Liver (tissue), 8 donors: ENCODE measurements at regions not wholly inside any gene's neighbourhood (a gene's known extent, or its start where the extent isn't known, plus 50 kb on each side); places are given as distances from the start of the nearest gene placed in this dataset.

ENCODE experiments used
- DNase-seq: peaks from one replicate; pipeline ENCODE4 v3.0.0-alpha.2; 2017; ENCODE audit warnings: low spot score
- H3K27ac ChIP-seq, 2 donors: one replicate each; pipeline ENCODE4 v1.7.0; 2013; ENCODE audit warnings: inconsistent platforms in 2 of 2, low read length in 2 of 2, control low read depth in 1 of 2, low read depth in 1 of 2, mild to moderate bottlenecking in 1 of 2
- H3K27me3 ChIP-seq, 4 donors: one replicate each; pipeline versions ENCODE4 v1.6.1 to v1.7.0; 2013; ENCODE audit warnings: low read length in 3 of 4, inconsistent platforms in 1 of 4, mild to moderate bottlenecking in 1 of 4, moderate library complexity in 1 of 4; ENCODE audit not compliant: control insufficient read depth in 4 of 4, insufficient read depth in 4 of 4
- H3K36me3 ChIP-seq, 4 donors: one replicate each; pipeline versions ENCODE4 v1.6.1 to v1.7.0; 2013; ENCODE audit warnings: low read length in 3 of 4, mild to moderate bottlenecking in 3 of 4, low read depth in 1 of 4, moderate library complexity in 1 of 4; ENCODE audit not compliant: control insufficient read depth in 4 of 4, insufficient read depth in 3 of 4
- H3K4me1 ChIP-seq, 4 donors: one replicate each; pipeline versions ENCODE4 v1.6.1 to v1.7.0; 2013; ENCODE audit warnings: low read length in 3 of 4, mild to moderate bottlenecking in 3 of 4, moderate library complexity in 1 of 4; ENCODE audit not compliant: control insufficient read depth in 4 of 4, insufficient read depth in 4 of 4
- H3K4me3 ChIP-seq, 3 donors: one replicate each; pipeline versions ENCODE4 v1.6.1 to v1.7.0; 2013; ENCODE audit warnings: low read length in 3 of 3, control low read depth in 1 of 3, low read depth in 1 of 3, mild to moderate bottlenecking in 1 of 3
- H3K9ac ChIP-seq, 2 donors: one replicate each; pipeline ENCODE4 v1.7.0; 2013; ENCODE audit warnings: low read length in 2 of 2, mild to moderate bottlenecking in 2 of 2, moderate library complexity in 2 of 2, control low read depth in 1 of 2, low read depth in 1 of 2
- H3K9me3 ChIP-seq, 4 donors: one replicate each; pipeline versions ENCODE4 v1.6.1 to v1.7.0; 2013; ENCODE audit warnings: low read length in 3 of 4; ENCODE audit not compliant: control insufficient read depth in 4 of 4
- ATF3 ChIP-seq: IDR thresholded peaks from 2 replicates; pipeline ENCODE4 v1.6.1; 2016; ENCODE audit warnings: antibody characterized with exemption
- CTCF ChIP-seq: fragments of 150-350 bp; IDR thresholded peaks from 2 replicates; pipeline ENCODE4 v1.5.1; 2017; ENCODE audit warnings: improper control_type of control experiment, low read depth, low read length; ENCODE audit not compliant: missing input control
- EGR1 ChIP-seq, 2 donors: IDR thresholded peaks; 2 replicates each; pipeline ENCODE4 v1.6.1; 2016 to 2018; ENCODE audit warnings: antibody characterized with exemption in 2 of 2, low read depth in 2 of 2
- FOXA1 ChIP-seq: IDR thresholded peaks from 2 replicates; pipeline ENCODE4 v1.6.1; 2016; ENCODE audit warnings: antibody characterized with exemption
- FOXA2 ChIP-seq: IDR thresholded peaks from 2 replicates; pipeline ENCODE4 v1.6.1; 2016; ENCODE audit warnings: antibody characterized with exemption
- GABPA ChIP-seq, 2 donors: IDR thresholded peaks in 1 of 2; conservative IDR thresholded peaks in 1 of 2; 2 replicates each; pipeline ENCODE4 v1.6.1; 2016; ENCODE audit warnings: antibody characterized with exemption in 2 of 2, mild to moderate bottlenecking in 1 of 2, moderate library complexity in 1 of 2
- HNF4A ChIP-seq, 2 donors: conservative IDR thresholded peaks; 2 replicates each; pipeline ENCODE4 v1.6.1; 2016; ENCODE audit warnings: antibody characterized with exemption in 2 of 2, mild to moderate bottlenecking in 2 of 2
- HNF4G ChIP-seq: IDR thresholded peaks from 2 replicates; pipeline ENCODE4 v1.6.1; 2016; ENCODE audit warnings: antibody characterized with exemption
- JUND ChIP-seq, 2 donors: IDR thresholded peaks; 2 replicates each; pipeline ENCODE4 v1.6.1; 2016; ENCODE audit warnings: antibody characterized with exemption in 2 of 2
- NR2F2 ChIP-seq: IDR thresholded peaks from 2 replicates; pipeline ENCODE4 v1.6.1; 2016; ENCODE audit warnings: antibody characterized with exemption
- RAD21 ChIP-seq, 2 donors: IDR thresholded peaks; 2 replicates each; pipeline ENCODE4 v1.6.1; 2016; ENCODE audit warnings: antibody characterized with exemption in 2 of 2, mild to moderate bottlenecking in 2 of 2
- RXRA ChIP-seq, 2 donors: IDR thresholded peaks; 2 replicates each; pipeline ENCODE4 v1.6.1; 2017 to 2018; ENCODE audit warnings: antibody characterized with exemption in 2 of 2, mild to moderate bottlenecking in 1 of 2
- SP1 ChIP-seq: IDR thresholded peaks from 2 replicates; pipeline ENCODE4 v1.6.1; 2018; ENCODE audit warnings: antibody characterized with exemption, mild to moderate bottlenecking
- TAF1 ChIP-seq: conservative IDR thresholded peaks from 2 replicates; pipeline ENCODE4 v1.6.1; 2016; ENCODE audit warnings: antibody characterized with exemption, mild to moderate bottlenecking
- YY1 ChIP-seq: IDR thresholded peaks from 2 replicates; pipeline ENCODE4 v1.6.1; 2016; ENCODE audit warnings: antibody characterized with exemption, mild to moderate bottlenecking
- WGBS: extraction: QIAGEN DNeasy Blood & Tissue Kit; methylation state at CpG from one replicate; pipeline ENCODE4 v1.1.7; 2013; 5-methylcytosine and 5-hydroxymethylcytosine counted together
- TF ChIP-seq, protein P1 (sequence below): IDR thresholded peaks from 2 replicates; pipeline ENCODE4 v1.6.1; 2016; ENCODE audit warnings: antibody characterized with exemption
- TF ChIP-seq, protein P2 (sequence below): IDR thresholded peaks from 2 replicates; pipeline ENCODE4 v1.6.1; 2016; ENCODE audit warnings: antibody characterized with exemption, mild to moderate bottlenecking
- TF ChIP-seq, protein P3 (sequence below): IDR thresholded peaks from 2 replicates; pipeline ENCODE4 v1.6.1; 2016; ENCODE audit warnings: antibody characterized with exemption
- donor health status: healthy.
- donor health status: healthy.
- donor health status: healthy.
- donor health status: healthy.
- donor health status: healthy.

DNA sequence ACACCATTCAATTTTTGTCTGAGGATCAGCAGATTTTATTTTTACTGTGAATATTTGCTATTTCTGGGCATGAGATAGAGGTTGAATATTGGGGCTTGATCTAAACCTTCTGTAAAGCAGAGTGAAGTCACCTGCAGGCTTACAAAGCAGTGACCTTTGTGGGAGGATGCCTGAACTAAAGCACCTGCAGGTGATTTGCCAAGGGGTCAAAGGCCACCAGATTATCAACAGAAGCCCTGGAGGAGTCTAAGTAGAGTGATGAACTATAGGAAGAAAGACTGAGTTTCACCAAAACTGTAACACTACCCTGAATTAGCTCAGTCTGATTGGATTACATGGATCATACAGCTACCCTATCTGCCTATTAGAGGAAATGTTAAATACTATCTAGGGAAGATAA lies 144.3 kb upstream of the PRLR start:
- H3K36me3 ChIP-seq, result no peaks in the 10 kb centered on the region
- H3K4me3 ChIP-seq, result no peak overlapping the region
- no peaks in the 10 kb centered on the region for H3K27me3 ChIP-seq
- no peaks in the 10 kb centered on the region for H3K9me3 ChIP-seq
- H3K27ac ChIP-seq, result no peak overlapping the region
- TF ChIP-seq FOXA1 (no peak), FOXA2 (no peak), RXRA (IDR thresholded peaks at IDR 0.05) (no peak), NR2F2 (peak; percentile 22), SP1 (no peak), EGR1 (IDR thresholded peaks at IDR 0.05; ENCODE audit: low read depth in 2 of 2) (no peak), ATF3 (no peak), JUND (IDR thresholded peaks at IDR 0.05) (no peak), RAD21 (IDR thresholded peaks at IDR 0.05) (no peak), YY1 (no peak), HNF4A (conservative IDR thresholded peaks at IDR 0.05) (peak; percentile 23 to 25), TAF1 (no peak), HNF4G (no peak), CTCF (no peak), GABPA (IDR thresholded peaks at IDR 0.05 in 1 of 2, conservative IDR thresholded peaks at IDR 0.05 in 1 of 2) (no peak)
- TF ChIP-seq, protein P1, sequence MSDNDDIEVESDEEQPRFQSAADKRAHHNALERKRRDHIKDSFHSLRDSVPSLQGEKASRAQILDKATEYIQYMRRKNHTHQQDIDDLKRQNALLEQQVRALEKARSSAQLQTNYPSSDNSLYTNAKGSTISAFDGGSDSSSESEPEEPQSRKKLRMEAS, result no peak
- TF ChIP-seq, protein P2, sequence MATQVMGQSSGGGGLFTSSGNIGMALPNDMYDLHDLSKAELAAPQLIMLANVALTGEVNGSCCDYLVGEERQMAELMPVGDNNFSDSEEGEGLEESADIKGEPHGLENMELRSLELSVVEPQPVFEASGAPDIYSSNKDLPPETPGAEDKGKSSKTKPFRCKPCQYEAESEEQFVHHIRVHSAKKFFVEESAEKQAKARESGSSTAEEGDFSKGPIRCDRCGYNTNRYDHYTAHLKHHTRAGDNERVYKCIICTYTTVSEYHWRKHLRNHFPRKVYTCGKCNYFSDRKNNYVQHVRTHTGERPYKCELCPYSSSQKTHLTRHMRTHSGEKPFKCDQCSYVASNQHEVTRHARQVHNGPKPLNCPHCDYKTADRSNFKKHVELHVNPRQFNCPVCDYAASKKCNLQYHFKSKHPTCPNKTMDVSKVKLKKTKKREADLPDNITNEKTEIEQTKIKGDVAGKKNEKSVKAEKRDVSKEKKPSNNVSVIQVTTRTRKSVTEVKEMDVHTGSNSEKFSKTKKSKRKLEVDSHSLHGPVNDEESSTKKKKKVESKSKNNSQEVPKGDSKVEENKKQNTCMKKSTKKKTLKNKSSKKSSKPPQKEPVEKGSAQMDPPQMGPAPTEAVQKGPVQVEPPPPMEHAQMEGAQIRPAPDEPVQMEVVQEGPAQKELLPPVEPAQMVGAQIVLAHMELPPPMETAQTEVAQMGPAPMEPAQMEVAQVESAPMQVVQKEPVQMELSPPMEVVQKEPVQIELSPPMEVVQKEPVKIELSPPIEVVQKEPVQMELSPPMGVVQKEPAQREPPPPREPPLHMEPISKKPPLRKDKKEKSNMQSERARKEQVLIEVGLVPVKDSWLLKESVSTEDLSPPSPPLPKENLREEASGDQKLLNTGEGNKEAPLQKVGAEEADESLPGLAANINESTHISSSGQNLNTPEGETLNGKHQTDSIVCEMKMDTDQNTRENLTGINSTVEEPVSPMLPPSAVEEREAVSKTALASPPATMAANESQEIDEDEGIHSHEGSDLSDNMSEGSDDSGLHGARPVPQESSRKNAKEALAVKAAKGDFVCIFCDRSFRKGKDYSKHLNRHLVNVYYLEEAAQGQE, result no peak
- TF ChIP-seq, protein P3, sequence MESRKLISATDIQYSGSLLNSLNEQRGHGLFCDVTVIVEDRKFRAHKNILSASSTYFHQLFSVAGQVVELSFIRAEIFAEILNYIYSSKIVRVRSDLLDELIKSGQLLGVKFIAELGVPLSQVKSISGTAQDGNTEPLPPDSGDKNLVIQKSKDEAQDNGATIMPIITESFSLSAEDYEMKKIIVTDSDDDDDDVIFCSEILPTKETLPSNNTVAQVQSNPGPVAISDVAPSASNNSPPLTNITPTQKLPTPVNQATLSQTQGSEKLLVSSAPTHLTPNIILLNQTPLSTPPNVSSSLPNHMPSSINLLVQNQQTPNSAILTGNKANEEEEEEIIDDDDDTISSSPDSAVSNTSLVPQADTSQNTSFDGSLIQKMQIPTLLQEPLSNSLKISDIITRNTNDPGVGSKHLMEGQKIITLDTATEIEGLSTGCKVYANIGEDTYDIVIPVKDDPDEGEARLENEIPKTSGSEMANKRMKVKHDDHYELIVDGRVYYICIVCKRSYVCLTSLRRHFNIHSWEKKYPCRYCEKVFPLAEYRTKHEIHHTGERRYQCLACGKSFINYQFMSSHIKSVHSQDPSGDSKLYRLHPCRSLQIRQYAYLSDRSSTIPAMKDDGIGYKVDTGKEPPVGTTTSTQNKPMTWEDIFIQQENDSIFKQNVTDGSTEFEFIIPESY, result no peak
- H3K4me1 ChIP-seq, result no peaks in the 10 kb centered on the region
- H3K9ac ChIP-seq, result no peak overlapping the region
- DNase-seq, result no peak

- Histone ChIP-seq H3K9me3 (no peaks in the 10 kb centered on the region), H3K4me3 (no peak overlapping the region), H3K9ac (no peak overlapping the region), H3K4me1 (no peaks in the 10 kb centered on the region), H3K36me3 (no peaks in the 10 kb centered on the region), H3K27me3 (no peaks in the 10 kb centered on the region), H3K27ac (no peak overlapping the region)
- TF ChIP-seq HNF4G (no peak), ATF3 (no peak), JUND (IDR thresholded peaks at IDR 0.05) (no peak), HNF4A (conservative IDR thresholded peaks at IDR 0.05) (no peak), GABPA (IDR thresholded peaks at IDR 0.05 in 1 of 2, conservative IDR thresholded peaks at IDR 0.05 in 1 of 2) (no peak), FOXA1 (no peak), FOXA2 (no peak), CTCF (no peak)
- WGBS, result 92% methylated on average over 3 of the region's 3 CpGs
- DNase-seq, result no peak
These were observed 143.0 kb upstream of the PRLR start for GRCh38 chr5:35373249-35373648.
